ENCODE measurements at regions not wholly inside any gene's neighbourhood (a gene's known extent, or its start where the extent isn't known, plus 50 kb on each side); places are given as distances from the start of the nearest gene placed in this dataset.

DNA sequence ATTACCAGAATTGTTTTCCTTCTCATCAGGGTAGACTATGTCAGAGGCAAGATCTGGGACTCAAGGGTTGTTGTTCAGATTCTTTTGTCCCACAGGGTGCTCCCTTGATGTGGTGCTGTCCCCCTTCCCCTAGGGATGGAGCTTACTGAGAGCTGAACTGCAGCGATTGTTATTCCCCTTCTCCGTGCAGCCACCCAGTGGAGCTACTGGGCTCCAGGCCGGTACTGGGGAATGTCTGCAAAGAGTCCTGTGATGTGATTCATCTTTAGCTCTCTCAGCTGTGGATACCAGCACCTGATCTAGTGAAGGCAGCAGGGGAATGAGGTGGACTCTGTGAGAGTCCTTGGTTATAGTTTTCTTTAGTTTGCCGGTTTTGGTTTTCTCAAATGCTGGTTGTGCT lies 247.4 kb upstream of the HAND2 start:
- TF ChIP-seq EZH2 (IDR thresholded peaks at IDR 0.05; ENCODE audit: insufficient read depth, poor library complexity, severe bottlenecking) (no peak), EZH2phosphoT487 (IDR thresholded peaks at IDR 0.05; ENCODE audit: insufficient read depth, low read depth) (no peak)

All from GM23248 (cell line).